ENCODE measurements at regions not wholly inside any gene's neighbourhood (a gene's known extent, or its start where the extent isn't known, plus 50 kb on each side); places are given as distances from the start of the nearest gene placed in this dataset.

- no peak for DNase-seq (ENCODE audit: low spot score)
- no peak for FAIRE-seq
These were observed 168.0 kb upstream of the IRX3 start for GRCh38 chr16:54454616-54455015.

- DNase-seq (ENCODE audit: low spot score) (no peak), FAIRE-seq (no peak)
These were observed 167.3 kb upstream of the IRX3 start for GRCh38 chr16:54453871-54454270.

- DNase-seq (ENCODE audit: low spot score) = peak; percentile 77
- peak; percentile 82 for FAIRE-seq
These were observed 161.2 kb upstream of the IRX3 start for GRCh38 chr16:54447576-54448440.

- peak; percentile 95 for FAIRE-seq
- DNase-seq (ENCODE audit: low spot score) = peak; percentile 87
These were observed 160.1 kb upstream of the IRX3 start for GRCh38 chr16:54446639-54447038.

GRCh38 chr16:54444851-54445458 lies 158.4 kb upstream of the IRX3 start:
- DNase-seq (ENCODE audit: low spot score) (no peak), FAIRE-seq (peak; percentile 35)

GRCh38 chr16:54443839-54444238 lies 157.3 kb upstream of the IRX3 start:
- FAIRE-seq = no peak
- DNase-seq (ENCODE audit: low spot score) = no peak

GRCh38 chr16:54443352-54443751 lies 156.8 kb upstream of the IRX3 start:
- FAIRE-seq (no peak), DNase-seq (ENCODE audit: low spot score) (no peak)

- DNase-seq (ENCODE audit: low spot score) = no peak
- no peak for FAIRE-seq
These were observed 156.3 kb upstream of the IRX3 start for GRCh38 chr16:54442864-54443263.

- FAIRE-seq = no peak
- no peak for DNase-seq (ENCODE audit: low spot score)
These were observed 151.9 kb upstream of the IRX3 start for GRCh38 chr16:54438469-54438868.

GRCh38 chr16:54437921-54438320 lies 151.3 kb upstream of the IRX3 start:
- no peak for FAIRE-seq
- no peak for DNase-seq (ENCODE audit: low spot score)

- no peak for DNase-seq (ENCODE audit: low spot score)
- FAIRE-seq = no peak
These were observed 150.8 kb upstream of the IRX3 start for GRCh38 chr16:54437401-54437800.

- DNase-seq (ENCODE audit: low spot score) (no peak), FAIRE-seq (no peak)
These were observed 149.8 kb upstream of the IRX3 start for GRCh38 chr16:54436346-54436745.

GRCh38 chr16:54434859-54435258 lies 148.3 kb upstream of the IRX3 start:
- DNase-seq (ENCODE audit: low spot score) = no peak
- no peak for FAIRE-seq

GRCh38 chr16:54432897-54433229 lies 146.3 kb upstream of the IRX3 start:
- FAIRE-seq = no peak
- DNase-seq (ENCODE audit: low spot score) = no peak

GRCh38 chr16:54431997-54432896 lies 145.7 kb upstream of the IRX3 start:
- DNase-seq (ENCODE audit: low spot score) = no peak
- no peak for FAIRE-seq

GRCh38 chr16:54431041-54431996 lies 144.7 kb upstream of the IRX3 start:
- no peak for FAIRE-seq
- no peak for DNase-seq (ENCODE audit: low spot score)

- FAIRE-seq = no peak
- no peak for DNase-seq (ENCODE audit: low spot score)
These were observed 144.0 kb upstream of the IRX3 start for GRCh38 chr16:54430491-54431030.

GRCh38 chr16:54429029-54429428 lies 142.4 kb upstream of the IRX3 start:
- no peak for FAIRE-seq
- DNase-seq (ENCODE audit: low spot score) = no peak

GRCh38 chr16:54426553-54426849 lies 139.9 kb upstream of the IRX3 start:
- no peak for FAIRE-seq
- no peak for DNase-seq (ENCODE audit: low spot score)

GRCh38 chr16:54425681-54426552 lies 139.3 kb upstream of the IRX3 start:
- no peak for DNase-seq (ENCODE audit: low spot score)
- no peak for FAIRE-seq
